WTC11 (cell line): ENCODE measurements at regions not wholly inside any gene's neighbourhood (a gene's known extent, or its start where the extent isn't known, plus 50 kb on each side); places are given as distances from the start of the nearest gene placed in this dataset.

Source experiments
- ATAC-seq: fragments of 200-7000 bp; cut with Tn5 transposase; 2 replicates; pipeline ENCODE4 v1.10.0; 2021; ENCODE audit warnings: mild to moderate bottlenecking, moderate library complexity
- CTCF ChIA-PET: fragments of 300-600 bp; sonication (Branson Sonifier 250); formaldehyde crosslinking; loops from one replicate; lab custom pipeline; 2021; ENCODE audit warnings: antibody characterized with exemption; lab: Charles Lee
- POLR2A ChIA-PET: fragments of 350-600 bp; sonication (Branson Sonifier 250); formaldehyde crosslinking; loops from one replicate; lab custom pipeline; 2021; ENCODE audit warnings: antibody characterized with exemption; lab: Charles Lee
- DNase-seq: peaks from one replicate; pipeline ENCODE4 v3.0.0; 2021; ENCODE audit warnings: low spot score
- H3K27ac Mint-ChIP-seq: 2 replicates; pipeline ENCODE4 v1.8.0; 2021; ENCODE audit warnings: mixed read lengths
- H3K27me3 Mint-ChIP-seq: 2 replicates; pipeline ENCODE4 v1.8.0; 2021; ENCODE audit warnings: low read depth, mild to moderate bottlenecking, moderate library complexity, mixed read lengths
- H3K36me3 Mint-ChIP-seq: 2 replicates; pipeline ENCODE4 v1.8.0; 2021; ENCODE audit warnings: mixed read lengths
- H3K4me1 Mint-ChIP-seq: 2 replicates; pipeline ENCODE4 v1.8.0; 2022; ENCODE audit warnings: mixed read lengths
- H3K4me3 Mint-ChIP-seq: 2 replicates; pipeline ENCODE4 v1.8.0; 2021; ENCODE audit warnings: mild to moderate bottlenecking, moderate library complexity, mixed read lengths
- H3K9me3 Mint-ChIP-seq: 2 replicates; pipeline ENCODE4 v1.8.0; 2021; ENCODE audit warnings: mixed read lengths
- EMX1 ChIP-seq: fragments of 250-450 bp; sonication (Bioruptor Pico); IDR thresholded peaks from 2 replicates; pipeline ENCODE4 v1.8.0; 2021; ENCODE audit warnings: mild to moderate bottlenecking
- FOXJ3 ChIP-seq: sonication (generic); formaldehyde crosslinking; IDR thresholded peaks from 2 replicates; pipeline ENCODE4 v1.9.0; 2021; ENCODE audit warnings: missing genetic modification reagents, mild to moderate bottlenecking, borderline replicate concordance
- GABPB1 ChIP-seq: sonication (generic); formaldehyde crosslinking; IDR thresholded peaks from 2 replicates; pipeline ENCODE4 v1.8.1; 2023; ENCODE audit warnings: mild to moderate bottlenecking, missing genetic modification reagents
- JUN ChIP-seq: sonication (generic); formaldehyde crosslinking; IDR thresholded peaks from 2 replicates; pipeline ENCODE4 v1.8.0; 2023; ENCODE audit warnings: mild to moderate bottlenecking, missing genetic modification reagents
- NFE2L1 ChIP-seq: sonication (generic); formaldehyde crosslinking; IDR thresholded peaks from 2 replicates; pipeline ENCODE4 v1.8.1; 2023; ENCODE audit warnings: missing genetic modification reagents
- NFYB ChIP-seq: sonication (generic); formaldehyde crosslinking; conservative IDR thresholded peaks from 2 replicates; pipeline ENCODE4 v1.8.0; 2022; ENCODE audit warnings: low read depth, missing genetic modification reagents
- NR1H2 ChIP-seq: sonication (generic); formaldehyde crosslinking; IDR thresholded peaks from 2 replicates; pipeline ENCODE4 v1.9.0; 2021; ENCODE audit warnings: mild to moderate bottlenecking, moderate library complexity, missing genetic modification reagents
- PRRX2 ChIP-seq: fragments of 250-450 bp; sonication (Bioruptor Pico); IDR thresholded peaks from 2 replicates; pipeline ENCODE4 v1.8.0; 2021; ENCODE audit warnings: mild to moderate bottlenecking
- SMAD4 ChIP-seq: sonication (generic); formaldehyde crosslinking; IDR thresholded peaks from 2 replicates; pipeline ENCODE4 v1.8.0; 2022; ENCODE audit warnings: mild to moderate bottlenecking, missing genetic modification reagents
- SOX15 ChIP-seq: fragments of 250-450 bp; sonication (Bioruptor Pico); IDR thresholded peaks from 2 replicates; pipeline ENCODE4 v1.9.0; 2021; ENCODE audit warnings: mild to moderate bottlenecking
- TEAD4 ChIP-seq: sonication (generic); formaldehyde crosslinking; IDR thresholded peaks from 2 replicates; pipeline ENCODE4 v1.8.0; 2022; ENCODE audit warnings: mild to moderate bottlenecking, missing genetic modification reagents
- ZNF121 ChIP-seq: sonication (generic); formaldehyde crosslinking; IDR thresholded peaks from 2 replicates; pipeline ENCODE4 v1.8.0; 2023; ENCODE audit warnings: missing genetic modification reagents
- ZNF396 ChIP-seq: fragments of 250-450 bp; sonication (Bioruptor Pico); IDR thresholded peaks from 2 replicates; pipeline ENCODE4 v1.8.0; 2021; ENCODE audit warnings: mild to moderate bottlenecking, moderate library complexity, borderline replicate concordance
- ZNF423 ChIP-seq: fragments of 250-450 bp; sonication (Bioruptor Pico); IDR thresholded peaks from 2 replicates; pipeline ENCODE4 v2.1.2; 2022; ENCODE audit warnings: mild to moderate bottlenecking, moderate library complexity
- ZNF671 ChIP-seq: fragments of 250-450 bp; sonication (Bioruptor Pico); IDR thresholded peaks from 2 replicates; pipeline ENCODE4 v1.8.0; 2021; ENCODE audit warnings: mild to moderate bottlenecking
- TF ChIP-seq, protein P1 (sequence below): sonication (generic); formaldehyde crosslinking; IDR thresholded peaks from 2 replicates; pipeline ENCODE4 v1.8.0; 2022; ENCODE audit warnings: mild to moderate bottlenecking, missing genetic modification reagents
- TF ChIP-seq, protein P2 (sequence below): sonication (generic); formaldehyde crosslinking; IDR thresholded peaks from 2 replicates; pipeline ENCODE4 v1.8.0; 2022; ENCODE audit warnings: mild to moderate bottlenecking, missing genetic modification reagents
- TF ChIP-seq, protein P3 (sequence below): sonication (generic); formaldehyde crosslinking; IDR thresholded peaks from 2 replicates; pipeline ENCODE4 v1.8.0; 2023; ENCODE audit warnings: mild to moderate bottlenecking, missing genetic modification reagents
- TF ChIP-seq, protein P4 (sequence below): fragments of 200-600 bp; IDR thresholded peaks from 2 replicates; pipeline ENCODE4 v1.8.0; 2022; ENCODE audit warnings: antibody characterized with exemption
- TF ChIP-seq, protein P5 (sequence below): sonication (generic); formaldehyde crosslinking; IDR thresholded peaks from 2 replicates; pipeline ENCODE4 v1.8.1; 2023; ENCODE audit warnings: mild to moderate bottlenecking, missing genetic modification reagents
- TF ChIP-seq, protein P6 (sequence below): sonication (generic); formaldehyde crosslinking; conservative IDR thresholded peaks from 2 replicates; pipeline ENCODE4 v1.8.1; 2022; ENCODE audit warnings: mild to moderate bottlenecking, missing genetic modification reagents
- TF ChIP-seq, protein P7 (sequence below): fragments of 250-450 bp; sonication (Bioruptor Pico); IDR thresholded peaks from 2 replicates; pipeline ENCODE4 v1.9.0; 2021; ENCODE audit warnings: moderate library complexity, mild to moderate bottlenecking, inconsistent platforms, borderline replicate concordance
- TF ChIP-seq, protein P8 (sequence below): fragments of 250-450 bp; sonication (Bioruptor Pico); conservative IDR thresholded peaks from 2 replicates; pipeline ENCODE4 v1.9.0; 2021; ENCODE audit warnings: mild to moderate bottlenecking

DNA sequence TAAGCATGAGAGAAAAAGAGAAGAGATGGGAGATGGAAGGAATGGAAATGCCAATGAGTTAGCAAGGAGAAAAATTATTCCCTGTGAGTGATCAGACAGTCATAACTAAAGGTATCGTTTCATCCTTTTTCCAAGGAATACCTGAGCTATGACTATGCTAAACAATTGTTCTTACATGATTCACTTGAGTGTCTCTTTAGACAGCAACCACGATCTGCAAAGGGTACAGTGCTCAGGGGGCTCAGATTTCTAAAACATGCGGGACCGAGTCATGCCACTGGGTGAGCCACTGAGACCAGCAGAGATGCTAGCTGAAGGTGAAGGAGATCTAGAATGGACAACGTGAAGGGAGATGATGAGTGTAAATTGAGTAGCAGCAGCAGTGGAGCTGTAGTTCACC lies 78.0 kb upstream of the CTTNBP2 start:
- H3K27me3 Mint-ChIP-seq = peaks cover 59% of the 10 kb centered on the region
- no peaks in the 10 kb centered on the region; the same call in 1 of the 2 replicates for H3K9me3 Mint-ChIP-seq
- no peaks in the 10 kb centered on the region for H3K36me3 Mint-ChIP-seq
- no peak overlapping the region for H3K4me3 Mint-ChIP-seq
- ChIA-PET POLR2A (no interaction called here), CTCF (no interaction called here)
- ATAC-seq = peak; percentile 19; the same call in 1 of the 2 replicates
- no peak for DNase-seq
- TF ChIP-seq ZNF423 (CRISPR knock-in tag) (no peak), NFE2L1 (CRISPR knock-in tag) (no peak), SOX15 (CRISPR knock-in tag) (no peak), NFYB (no peak), FOXJ3 (CRISPR knock-in tag) (no peak), NR1H2 (CRISPR knock-in tag) (no peak), ZNF396 (no peak)
- H3K4me1 Mint-ChIP-seq = peaks cover 27% of the 10 kb centered on the region
- no peak overlapping the region for H3K27ac Mint-ChIP-seq

DNA sequence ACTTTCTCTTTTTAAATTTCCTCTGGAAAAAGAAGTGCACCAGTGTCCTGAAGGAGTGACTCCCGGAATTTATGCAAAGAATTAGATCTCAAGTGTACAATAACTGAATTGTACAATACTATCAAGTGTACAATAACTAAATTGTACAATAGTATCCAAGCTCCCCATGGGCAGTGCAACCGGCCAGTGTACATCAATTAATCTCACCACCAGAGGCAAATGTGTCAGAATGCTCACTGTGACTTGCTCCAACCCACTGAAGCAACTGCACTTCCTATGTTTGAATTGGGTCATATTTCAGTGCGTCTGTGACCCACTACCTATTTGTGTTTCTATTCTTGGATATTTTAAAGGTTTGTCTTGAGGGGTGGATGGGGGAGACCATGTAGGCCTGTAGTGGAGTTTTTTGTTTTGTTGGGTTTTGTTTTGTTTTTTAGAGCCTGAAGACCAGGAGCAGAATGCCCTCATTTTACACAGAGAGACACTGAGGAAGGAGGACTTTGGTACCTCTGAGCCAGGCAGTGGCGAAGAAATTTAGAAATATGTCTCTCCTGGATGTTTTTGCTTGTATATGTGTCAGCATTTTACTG lies 78.5 kb upstream of the CTTNBP2 start:
- POLR2A ChIA-PET = no interaction called here
- no peaks in the 10 kb centered on the region for H3K36me3 Mint-ChIP-seq
- DNase-seq (no peak), ATAC-seq (no peak)
- no peak overlapping the region for H3K27ac Mint-ChIP-seq
- CTCF ChIA-PET = interaction anchor here (1.0 kb wide), 1 partner anchor 202 kb away, joined by 3 read pairs; no protein-coding TSS in a partner anchor
- H3K4me3 Mint-ChIP-seq = no peak overlapping the region
- no peaks in the 10 kb centered on the region; the same call in 1 of the 2 replicates for H3K9me3 Mint-ChIP-seq
- peaks cover 59% of the 10 kb centered on the region for H3K27me3 Mint-ChIP-seq
- peaks cover 22% of the 10 kb centered on the region for H3K4me1 Mint-ChIP-seq
- no peak for TF ChIP-seq NFE2L1 (CRISPR knock-in tag)
- TF ChIP-seq, protein P1, sequence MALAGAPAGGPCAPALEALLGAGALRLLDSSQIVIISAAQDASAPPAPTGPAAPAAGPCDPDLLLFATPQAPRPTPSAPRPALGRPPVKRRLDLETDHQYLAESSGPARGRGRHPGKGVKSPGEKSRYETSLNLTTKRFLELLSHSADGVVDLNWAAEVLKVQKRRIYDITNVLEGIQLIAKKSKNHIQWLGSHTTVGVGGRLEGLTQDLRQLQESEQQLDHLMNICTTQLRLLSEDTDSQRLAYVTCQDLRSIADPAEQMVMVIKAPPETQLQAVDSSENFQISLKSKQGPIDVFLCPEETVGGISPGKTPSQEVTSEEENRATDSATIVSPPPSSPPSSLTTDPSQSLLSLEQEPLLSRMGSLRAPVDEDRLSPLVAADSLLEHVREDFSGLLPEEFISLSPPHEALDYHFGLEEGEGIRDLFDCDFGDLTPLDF (CRISPR knock-in tag) = no peak
- no peak for TF ChIP-seq ZNF121 (CRISPR knock-in tag)
- no peak for TF ChIP-seq ZNF396
- TF ChIP-seq, protein P2, sequence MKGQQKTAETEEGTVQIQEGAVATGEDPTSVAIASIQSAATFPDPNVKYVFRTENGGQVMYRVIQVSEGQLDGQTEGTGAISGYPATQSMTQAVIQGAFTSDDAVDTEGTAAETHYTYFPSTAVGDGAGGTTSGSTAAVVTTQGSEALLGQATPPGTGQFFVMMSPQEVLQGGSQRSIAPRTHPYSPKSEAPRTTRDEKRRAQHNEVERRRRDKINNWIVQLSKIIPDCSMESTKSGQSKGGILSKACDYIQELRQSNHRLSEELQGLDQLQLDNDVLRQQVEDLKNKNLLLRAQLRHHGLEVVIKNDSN = no peak
- no peak for TF ChIP-seq JUN
- TF ChIP-seq, protein P3, sequence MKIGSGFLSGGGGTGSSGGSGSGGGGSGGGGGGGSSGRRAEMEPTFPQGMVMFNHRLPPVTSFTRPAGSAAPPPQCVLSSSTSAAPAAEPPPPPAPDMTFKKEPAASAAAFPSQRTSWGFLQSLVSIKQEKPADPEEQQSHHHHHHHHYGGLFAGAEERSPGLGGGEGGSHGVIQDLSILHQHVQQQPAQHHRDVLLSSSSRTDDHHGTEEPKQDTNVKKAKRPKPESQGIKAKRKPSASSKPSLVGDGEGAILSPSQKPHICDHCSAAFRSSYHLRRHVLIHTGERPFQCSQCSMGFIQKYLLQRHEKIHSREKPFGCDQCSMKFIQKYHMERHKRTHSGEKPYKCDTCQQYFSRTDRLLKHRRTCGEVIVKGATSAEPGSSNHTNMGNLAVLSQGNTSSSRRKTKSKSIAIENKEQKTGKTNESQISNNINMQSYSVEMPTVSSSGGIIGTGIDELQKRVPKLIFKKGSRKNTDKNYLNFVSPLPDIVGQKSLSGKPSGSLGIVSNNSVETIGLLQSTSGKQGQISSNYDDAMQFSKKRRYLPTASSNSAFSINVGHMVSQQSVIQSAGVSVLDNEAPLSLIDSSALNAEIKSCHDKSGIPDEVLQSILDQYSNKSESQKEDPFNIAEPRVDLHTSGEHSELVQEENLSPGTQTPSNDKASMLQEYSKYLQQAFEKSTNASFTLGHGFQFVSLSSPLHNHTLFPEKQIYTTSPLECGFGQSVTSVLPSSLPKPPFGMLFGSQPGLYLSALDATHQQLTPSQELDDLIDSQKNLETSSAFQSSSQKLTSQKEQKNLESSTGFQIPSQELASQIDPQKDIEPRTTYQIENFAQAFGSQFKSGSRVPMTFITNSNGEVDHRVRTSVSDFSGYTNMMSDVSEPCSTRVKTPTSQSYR (CRISPR knock-in tag) = no peak
- TF ChIP-seq, protein P4, sequence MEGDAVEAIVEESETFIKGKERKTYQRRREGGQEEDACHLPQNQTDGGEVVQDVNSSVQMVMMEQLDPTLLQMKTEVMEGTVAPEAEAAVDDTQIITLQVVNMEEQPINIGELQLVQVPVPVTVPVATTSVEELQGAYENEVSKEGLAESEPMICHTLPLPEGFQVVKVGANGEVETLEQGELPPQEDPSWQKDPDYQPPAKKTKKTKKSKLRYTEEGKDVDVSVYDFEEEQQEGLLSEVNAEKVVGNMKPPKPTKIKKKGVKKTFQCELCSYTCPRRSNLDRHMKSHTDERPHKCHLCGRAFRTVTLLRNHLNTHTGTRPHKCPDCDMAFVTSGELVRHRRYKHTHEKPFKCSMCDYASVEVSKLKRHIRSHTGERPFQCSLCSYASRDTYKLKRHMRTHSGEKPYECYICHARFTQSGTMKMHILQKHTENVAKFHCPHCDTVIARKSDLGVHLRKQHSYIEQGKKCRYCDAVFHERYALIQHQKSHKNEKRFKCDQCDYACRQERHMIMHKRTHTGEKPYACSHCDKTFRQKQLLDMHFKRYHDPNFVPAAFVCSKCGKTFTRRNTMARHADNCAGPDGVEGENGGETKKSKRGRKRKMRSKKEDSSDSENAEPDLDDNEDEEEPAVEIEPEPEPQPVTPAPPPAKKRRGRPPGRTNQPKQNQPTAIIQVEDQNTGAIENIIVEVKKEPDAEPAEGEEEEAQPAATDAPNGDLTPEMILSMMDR = no peak
- no peak for TF ChIP-seq ZNF671 (CRISPR knock-in tag)
- TF ChIP-seq, protein P5, sequence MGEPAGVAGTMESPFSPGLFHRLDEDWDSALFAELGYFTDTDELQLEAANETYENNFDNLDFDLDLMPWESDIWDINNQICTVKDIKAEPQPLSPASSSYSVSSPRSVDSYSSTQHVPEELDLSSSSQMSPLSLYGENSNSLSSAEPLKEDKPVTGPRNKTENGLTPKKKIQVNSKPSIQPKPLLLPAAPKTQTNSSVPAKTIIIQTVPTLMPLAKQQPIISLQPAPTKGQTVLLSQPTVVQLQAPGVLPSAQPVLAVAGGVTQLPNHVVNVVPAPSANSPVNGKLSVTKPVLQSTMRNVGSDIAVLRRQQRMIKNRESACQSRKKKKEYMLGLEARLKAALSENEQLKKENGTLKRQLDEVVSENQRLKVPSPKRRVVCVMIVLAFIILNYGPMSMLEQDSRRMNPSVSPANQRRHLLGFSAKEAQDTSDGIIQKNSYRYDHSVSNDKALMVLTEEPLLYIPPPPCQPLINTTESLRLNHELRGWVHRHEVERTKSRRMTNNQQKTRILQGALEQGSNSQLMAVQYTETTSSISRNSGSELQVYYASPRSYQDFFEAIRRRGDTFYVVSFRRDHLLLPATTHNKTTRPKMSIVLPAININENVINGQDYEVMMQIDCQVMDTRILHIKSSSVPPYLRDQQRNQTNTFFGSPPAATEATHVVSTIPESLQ (CRISPR knock-in tag) = no peak
- TF ChIP-seq TEAD4 (CRISPR knock-in tag) = no peak
- TF ChIP-seq, protein P6, sequence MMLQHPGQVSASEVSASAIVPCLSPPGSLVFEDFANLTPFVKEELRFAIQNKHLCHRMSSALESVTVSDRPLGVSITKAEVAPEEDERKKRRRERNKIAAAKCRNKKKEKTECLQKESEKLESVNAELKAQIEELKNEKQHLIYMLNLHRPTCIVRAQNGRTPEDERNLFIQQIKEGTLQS (CRISPR knock-in tag) = no peak
- TF ChIP-seq, protein P7, sequence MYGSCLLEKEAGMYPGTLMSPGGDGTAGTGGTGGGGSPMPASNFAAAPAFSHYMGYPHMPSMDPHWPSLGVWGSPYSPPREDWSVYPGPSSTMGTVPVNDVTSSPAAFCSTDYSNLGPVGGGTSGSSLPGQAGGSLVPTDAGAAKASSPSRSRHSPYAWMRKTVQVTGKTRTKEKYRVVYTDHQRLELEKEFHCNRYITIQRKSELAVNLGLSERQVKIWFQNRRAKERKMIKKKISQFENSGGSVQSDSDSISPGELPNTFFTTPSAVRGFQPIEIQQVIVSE (CRISPR knock-in tag) = no peak
- TF ChIP-seq SMAD4 (CRISPR knock-in tag) = no peak
- TF ChIP-seq, protein P8, sequence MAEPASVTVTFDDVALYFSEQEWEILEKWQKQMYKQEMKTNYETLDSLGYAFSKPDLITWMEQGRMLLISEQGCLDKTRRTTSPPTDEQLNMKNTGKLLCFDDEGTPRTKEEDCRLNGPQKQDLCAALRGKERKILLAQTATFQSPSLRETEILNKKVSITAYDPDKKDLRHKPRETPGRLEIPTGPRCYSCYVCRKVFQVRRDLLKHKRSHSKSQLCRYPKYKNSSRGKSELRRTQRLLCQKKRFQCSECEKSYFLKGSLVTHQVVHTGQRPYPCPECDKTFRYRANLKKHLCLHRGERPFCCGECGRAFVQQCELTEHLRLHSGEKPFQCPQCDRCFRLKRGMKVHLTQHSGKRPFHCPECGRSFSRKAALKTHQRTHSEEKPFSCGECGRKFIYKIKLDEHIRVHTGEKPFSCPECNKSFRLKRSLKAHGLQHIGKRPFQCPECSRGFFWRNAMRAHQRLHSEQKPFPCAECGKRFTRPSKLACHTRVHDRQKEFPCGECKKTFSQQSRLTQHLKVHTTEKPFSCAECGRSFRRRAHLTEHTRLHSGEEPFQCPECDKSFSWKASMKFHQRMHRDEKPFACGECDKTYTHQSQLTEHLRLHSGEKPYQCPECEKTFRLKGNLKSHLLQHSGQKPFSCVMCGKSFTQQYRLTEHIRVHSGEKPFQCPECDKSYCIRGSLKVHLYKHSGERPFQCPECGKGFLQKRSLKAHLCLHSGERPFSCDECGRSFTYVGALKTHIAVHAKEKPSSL = no peak
- TF ChIP-seq EMX1 (CRISPR knock-in tag) = no peak
- TF ChIP-seq PRRX2 (CRISPR knock-in tag) = no peak
- TF ChIP-seq GABPB1 = no peak
